SU-DHL-6 (cell line): ENCODE measurements at regions not wholly inside any gene's neighbourhood (a gene's known extent, or its start where the extent isn't known, plus 50 kb on each side); places are given as distances from the start of the nearest gene placed in this dataset.

ENCODE experiments used
- H2AFZ ChIP-seq: fragments of 200-600 bp; sonication (generic); 2 replicates; pipeline ENCODE4 v1.6.1; 2014; ENCODE audit warnings: low read depth, mild to moderate bottlenecking, moderate library complexity, mixed read lengths, antibody characterized with exemption, low read length; ENCODE audit not compliant: severe bottlenecking
- H3F3A ChIP-seq: fragments of 200-600 bp; shearing (Covaris generic); 2 replicates; pipeline ENCODE4 v1.6.0; 2016; ENCODE audit warnings: antibody characterized with exemption, mild to moderate bottlenecking; ENCODE audit not compliant: insufficient read depth
- H3K27ac ChIP-seq: fragments of 200-600 bp; sonication (generic); 2 replicates; pipeline ENCODE4 v1.5.1; 2016; ENCODE audit warnings: low read depth, mild to moderate bottlenecking, low read length, moderate library complexity, mixed read lengths
- H3K27me3 ChIP-seq: fragments of 200-600 bp; sonication (generic), shearing (Covaris generic); 2 replicates; pipeline ENCODE4 v1.6.0; 2014; ENCODE audit warnings: mild to moderate bottlenecking, low read length
- H3K36me3 ChIP-seq: fragments of 200-600 bp; sonication (generic); 2 replicates; pipeline ENCODE4 v1.6.1; 2014; ENCODE audit warnings: mild to moderate bottlenecking, low read length, mixed read lengths
- H3K4me2 ChIP-seq: fragments of 300-600, 200-600 bp; shearing (Covaris generic), sonication (generic); 2 replicates; pipeline ENCODE4 v1.6.0; 2014; ENCODE audit warnings: low read length, low read depth, mild to moderate bottlenecking; ENCODE audit not compliant: poor library complexity, severe bottlenecking
- H3K4me3 ChIP-seq: fragments of 200-600 bp; sonication (generic); 2 replicates; pipeline ENCODE4 v1.5.1; 2014; ENCODE audit warnings: antibody characterized with exemption, low read length, mild to moderate bottlenecking, mixed read lengths; ENCODE audit not compliant: insufficient read depth, poor library complexity, severe bottlenecking
- H3K79me2 ChIP-seq: fragments of 200-600 bp; sonication (generic); 2 replicates; pipeline ENCODE4 v1.6.1; 2014; ENCODE audit warnings: mild to moderate bottlenecking, low read length, moderate library complexity; ENCODE audit not compliant: insufficient read depth
- H3K9ac ChIP-seq: fragments of 200-600 bp; sonication (generic); 2 replicates; pipeline ENCODE4 v1.7.0; 2014; ENCODE audit warnings: mild to moderate bottlenecking, low read length
- H3K9me2 ChIP-seq: fragments of 200-600 bp; sonication (generic); replicated peaks from 2 replicates; pipeline ENCODE4 v1.6.1; 2014; ENCODE audit warnings: low read length; ENCODE audit not compliant: insufficient read depth
- H3K9me3 ChIP-seq: fragments of 200-600 bp; sonication (generic); 2 replicates; pipeline ENCODE4 v1.6.1; 2014; ENCODE audit warnings: low read length, mixed read lengths; ENCODE audit not compliant: insufficient read depth
- H4K20me1 ChIP-seq: fragments of 200-600 bp; sonication (generic); 2 replicates; pipeline ENCODE4 v1.6.1; 2014; ENCODE audit warnings: low read depth, mild to moderate bottlenecking, antibody characterized with exemption, low read length, moderate library complexity, mixed read lengths
- EZH2phosphoT487 ChIP-seq: fragments of 200-600 bp; sonication (generic), shearing (Covaris generic); conservative IDR thresholded peaks from 2 replicates; pipeline ENCODE4 v1.6.1; 2018; ENCODE audit warnings: mild to moderate bottlenecking, antibody characterized with exemption, low read length, moderate library complexity, mixed read lengths
- TF ChIP-seq, protein P1 (sequence below): fragments of 200-600 bp; sonication (generic); IDR thresholded peaks from one replicate; pipeline ENCODE4 v1.5.1; 2017; ENCODE audit warnings: antibody characterized with exemption, mild to moderate bottlenecking, low read length, moderate library complexity; ENCODE audit not compliant: insufficient read depth, poor library complexity, severe bottlenecking

DNA sequence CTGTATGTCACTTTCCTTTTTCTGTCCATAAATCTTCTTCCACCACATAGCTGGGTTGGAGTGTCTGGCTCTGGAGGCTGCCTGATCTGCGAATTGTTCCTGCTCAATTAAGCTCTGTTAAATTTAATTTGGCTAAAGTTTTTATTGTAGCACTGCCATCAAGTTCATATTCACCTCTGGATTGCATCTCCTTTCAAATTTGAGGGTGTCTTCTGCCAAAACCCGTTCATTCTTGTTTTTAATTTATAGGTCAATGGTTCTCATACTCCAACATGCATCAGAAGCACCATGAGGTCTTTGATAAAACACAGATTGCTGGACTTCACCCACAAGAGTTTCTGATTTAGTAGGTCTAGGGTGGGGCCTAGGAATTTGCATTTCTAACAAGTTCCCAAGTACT lies 276.5 kb upstream of the NECTIN3 start:
- Histone ChIP-seq H3K9me3 (no peaks in the 10 kb centered on the region), H3F3A (no peaks in the 10 kb centered on the region), H3K9ac (no peak overlapping the region), H3K36me3 (no peaks in the 10 kb centered on the region), H3K79me2 (no peaks in the 10 kb centered on the region), H3K27ac (no peak overlapping the region), H3K9me2 (no peaks in the 10 kb centered on the region), H3K4me3 (no peak overlapping the region), H4K20me1 (no peaks in the 10 kb centered on the region), H2AFZ (no peak overlapping the region), H3K27me3 (no peaks in the 10 kb centered on the region), H3K4me2 (no peak overlapping the region)
- TF ChIP-seq, protein P1, sequence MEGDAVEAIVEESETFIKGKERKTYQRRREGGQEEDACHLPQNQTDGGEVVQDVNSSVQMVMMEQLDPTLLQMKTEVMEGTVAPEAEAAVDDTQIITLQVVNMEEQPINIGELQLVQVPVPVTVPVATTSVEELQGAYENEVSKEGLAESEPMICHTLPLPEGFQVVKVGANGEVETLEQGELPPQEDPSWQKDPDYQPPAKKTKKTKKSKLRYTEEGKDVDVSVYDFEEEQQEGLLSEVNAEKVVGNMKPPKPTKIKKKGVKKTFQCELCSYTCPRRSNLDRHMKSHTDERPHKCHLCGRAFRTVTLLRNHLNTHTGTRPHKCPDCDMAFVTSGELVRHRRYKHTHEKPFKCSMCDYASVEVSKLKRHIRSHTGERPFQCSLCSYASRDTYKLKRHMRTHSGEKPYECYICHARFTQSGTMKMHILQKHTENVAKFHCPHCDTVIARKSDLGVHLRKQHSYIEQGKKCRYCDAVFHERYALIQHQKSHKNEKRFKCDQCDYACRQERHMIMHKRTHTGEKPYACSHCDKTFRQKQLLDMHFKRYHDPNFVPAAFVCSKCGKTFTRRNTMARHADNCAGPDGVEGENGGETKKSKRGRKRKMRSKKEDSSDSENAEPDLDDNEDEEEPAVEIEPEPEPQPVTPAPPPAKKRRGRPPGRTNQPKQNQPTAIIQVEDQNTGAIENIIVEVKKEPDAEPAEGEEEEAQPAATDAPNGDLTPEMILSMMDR = no peak
- TF ChIP-seq EZH2phosphoT487 = no peak

DNA sequence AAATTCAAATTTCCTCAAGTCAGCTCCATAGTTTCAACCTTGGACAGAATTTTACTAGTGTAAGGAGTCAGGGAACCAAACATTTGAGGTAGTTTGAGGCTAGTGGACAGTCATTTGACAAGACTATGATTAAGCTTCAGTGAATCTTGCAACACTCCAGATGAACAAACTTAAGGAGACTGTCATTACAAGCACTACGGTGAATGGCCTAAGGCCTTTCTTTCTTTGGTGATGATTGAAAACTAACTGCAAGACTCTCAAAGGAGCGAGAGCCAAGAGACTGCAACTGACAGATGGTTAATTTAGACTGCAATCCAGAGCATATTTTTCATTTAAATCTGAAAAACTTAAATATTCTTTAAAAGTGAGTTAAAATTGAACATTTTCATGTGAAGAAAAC lies 272.3 kb upstream of the NECTIN3 start:
- H3K4me2 ChIP-seq = no peak overlapping the region
- H3K36me3 ChIP-seq = no peaks in the 10 kb centered on the region
- H3K4me3 ChIP-seq = no peak overlapping the region
- H2AFZ ChIP-seq = no peak overlapping the region
- H3K9ac ChIP-seq = no peak overlapping the region
- TF ChIP-seq, protein P1 = no peak
- no peak for TF ChIP-seq EZH2phosphoT487
- no peak overlapping the region for H3K27ac ChIP-seq
- H4K20me1 ChIP-seq = no peaks in the 10 kb centered on the region
- no peaks in the 10 kb centered on the region for H3K9me2 ChIP-seq
- no peaks in the 10 kb centered on the region for H3K79me2 ChIP-seq
- H3F3A ChIP-seq = no peaks in the 10 kb centered on the region
- no peaks in the 10 kb centered on the region for H3K9me3 ChIP-seq
- no peaks in the 10 kb centered on the region for H3K27me3 ChIP-seq

DNA sequence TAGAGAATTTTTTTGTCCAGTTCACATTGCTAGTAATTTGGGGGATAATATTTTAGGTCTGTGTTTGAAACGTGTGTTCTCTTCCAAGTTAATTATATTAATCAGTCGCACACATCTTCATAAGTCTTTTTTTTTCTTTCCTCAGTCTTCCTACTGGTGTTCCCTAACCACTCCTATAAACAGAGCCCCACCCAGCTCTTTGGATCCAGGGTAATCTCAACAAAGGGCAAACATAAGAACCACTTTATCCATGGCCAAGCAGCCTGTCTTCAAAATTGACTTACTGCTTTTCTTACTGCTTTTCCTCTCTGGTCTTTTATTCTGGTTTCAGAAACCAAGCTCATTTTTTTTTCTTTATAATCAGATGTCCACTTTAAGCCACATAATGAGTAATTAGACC lies 266.8 kb upstream of the NECTIN3 start:
- Histone ChIP-seq H3K36me3 (no peaks in the 10 kb centered on the region), H3K4me2 (no peak overlapping the region), H3K9me2 (no peaks in the 10 kb centered on the region), H2AFZ (no peak overlapping the region), H3K9ac (no peak overlapping the region), H3K79me2 (no peaks in the 10 kb centered on the region), H3K27ac (no peak overlapping the region), H3K27me3 (no peaks in the 10 kb centered on the region), H3K4me3 (no peak overlapping the region), H4K20me1 (no peaks in the 10 kb centered on the region), H3F3A (no peaks in the 10 kb centered on the region), H3K9me3 (no peaks in the 10 kb centered on the region)
- TF ChIP-seq EZH2phosphoT487 = no peak
- TF ChIP-seq, protein P1 = no peak
